OCI-LY3 (cell line): ENCODE measurements at regions not wholly inside any gene's neighbourhood (a gene's known extent, or its start where the extent isn't known, plus 50 kb on each side); places are given as distances from the start of the nearest gene placed in this dataset.

Experiments
- H2AFZ ChIP-seq: fragments of 200-600, 300-600 bp; shearing (Covaris generic); 2 replicates; pipeline ENCODE4 v1.6.0; 2014; ENCODE audit warnings: antibody characterized with exemption, low read depth, low read length
- H3K27ac ChIP-seq: fragments of 200-600, 300-600 bp; sonication (generic); 2 replicates; pipeline ENCODE4 v1.5.1; 2014; ENCODE audit warnings: mild to moderate bottlenecking, low read length, moderate library complexity, mixed read lengths
- H3K27me3 ChIP-seq: fragments of 200-600, 300-600 bp; sonication (generic); 2 replicates; pipeline ENCODE4 v1.6.1; 2014; ENCODE audit warnings: low read depth, low read length, mixed read lengths
- H3K36me3 ChIP-seq: fragments of 200-600, 300-600 bp; sonication (generic); replicated peaks from 2 replicates; pipeline ENCODE3; 2014; ENCODE audit warnings: low read depth, low read length, mixed read lengths
- H3K4me1 ChIP-seq: fragments of 300-600, 200-600 bp; sonication (generic); 2 replicates; pipeline ENCODE4 v1.6.1; 2014; ENCODE audit warnings: low read length, mixed read lengths
- H3K4me2 ChIP-seq: fragments of 200-600, 300-600 bp; sonication (generic); 2 replicates; pipeline ENCODE4 v1.6.1; 2014; ENCODE audit warnings: low read length, mixed read lengths
- H3K4me3 ChIP-seq: fragments of 300-600, 200-600 bp; sonication (generic); 2 replicates; pipeline ENCODE4 v1.5.1; 2014; ENCODE audit warnings: antibody characterized with exemption, mild to moderate bottlenecking, low read length, moderate library complexity
- H3K79me2 ChIP-seq: fragments of 300-600, 200-600 bp; shearing (Covaris generic); 2 replicates; pipeline ENCODE4 v1.6.1; 2014; ENCODE audit warnings: mild to moderate bottlenecking, low read length, mixed read lengths
- H3K9ac ChIP-seq: fragments of 300-600, 200-600 bp; shearing (Covaris generic); 2 replicates; pipeline ENCODE4 v1.6.0; 2014; ENCODE audit warnings: mild to moderate bottlenecking, low read length, moderate library complexity
- H3K9me3 ChIP-seq: fragments of 200-600, 300-600 bp; shearing (Covaris generic); 2 replicates; pipeline ENCODE4 v1.6.1; 2014; ENCODE audit warnings: low read length, mixed read lengths; ENCODE audit not compliant: insufficient read depth
- H4K20me1 ChIP-seq: fragments of 200-600, 300-600 bp; sonication (generic); 2 replicates; pipeline ENCODE4 v1.6.1; 2016; ENCODE audit warnings: low read length, mixed read lengths; ENCODE audit not compliant: insufficient read depth
- CTCF ChIP-seq: fragments of 200-600, 300-600 bp; sonication (generic); IDR thresholded peaks from 2 replicates; pipeline ENCODE4 v1.5.1; 2014; ENCODE audit warnings: antibody characterized with exemption, low read length, low read depth
- EZH2phosphoT487 ChIP-seq: fragments of 200-600 bp; shearing (Covaris generic); IDR thresholded peaks from 2 replicates; pipeline ENCODE4 v1.6.1; 2018; ENCODE audit warnings: antibody characterized with exemption, mixed run types, low read depth

DNA sequence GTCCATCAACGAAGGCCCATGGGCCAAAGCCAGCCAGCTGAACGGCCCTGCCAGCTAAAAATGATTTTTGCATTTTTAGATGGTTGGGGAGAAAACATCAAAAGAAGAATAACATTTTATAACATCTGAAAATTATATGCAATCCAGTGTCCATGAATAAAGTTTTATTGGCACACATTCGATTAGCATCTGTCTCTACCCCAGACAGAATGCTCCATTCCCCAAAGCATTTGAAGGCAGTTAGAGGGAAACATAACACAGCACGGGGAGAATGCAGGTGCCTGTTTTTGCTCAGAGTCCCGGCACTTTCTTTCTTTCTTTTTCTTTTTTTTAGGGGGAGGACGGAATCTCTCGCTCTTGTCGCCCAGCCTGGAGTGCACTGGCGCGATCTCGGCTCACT is 110.7 kb downstream of the ZNF664 start:
- no peaks in the 10 kb centered on the region for H4K20me1 ChIP-seq

GRCh38 chr12:124085419-124086296 is 112.6 kb downstream of the ZNF664 start:
- H4K20me1 ChIP-seq = no peaks in the 10 kb centered on the region
- no peak overlapping the region for H3K9ac ChIP-seq
- H3K4me1 ChIP-seq = no peaks in the 10 kb centered on the region
- H3K27ac ChIP-seq = no peak overlapping the region
- no peaks in the 10 kb centered on the region for H3K27me3 ChIP-seq
- no peaks in the 10 kb centered on the region for H3K79me2 ChIP-seq
- TF ChIP-seq CTCF (no peak), EZH2phosphoT487 (no peak)
- no peak overlapping the region for H3K4me2 ChIP-seq
- H3K9me3 ChIP-seq = no peaks in the 10 kb centered on the region
- no peaks in the 10 kb centered on the region for H3K36me3 ChIP-seq
- no peak overlapping the region for H3K4me3 ChIP-seq
- H2AFZ ChIP-seq = no peak overlapping the region

More for the DNA sequence above, 110.7 kb downstream of the ZNF664 start:
- Histone ChIP-seq H2AFZ (no peak overlapping the region), H3K9me3 (no peaks in the 10 kb centered on the region), H3K79me2 (no peaks in the 10 kb centered on the region), H3K36me3 (no peaks in the 10 kb centered on the region), H3K4me1 (no peaks in the 10 kb centered on the region), H3K27me3 (peaks cover 2% of the 10 kb centered on the region; the same call in 1 of the 2 replicates), H3K4me3 (no peak overlapping the region), H3K4me2 (no peak overlapping the region), H3K9ac (no peak overlapping the region), H3K27ac (no peak overlapping the region)
- no peak for TF ChIP-seq CTCF
- TF ChIP-seq EZH2phosphoT487 = no peak

GRCh38 chr12:124086299-124086898 is 113.4 kb downstream of the ZNF664 start:
- Histone ChIP-seq H3K4me3 (no peak overlapping the region), H3K36me3 (no peaks in the 10 kb centered on the region), H3K4me1 (no peaks in the 10 kb centered on the region), H4K20me1 (no peaks in the 10 kb centered on the region), H2AFZ (no peak overlapping the region), H3K9me3 (no peaks in the 10 kb centered on the region), H3K79me2 (no peaks in the 10 kb centered on the region), H3K27me3 (no peaks in the 10 kb centered on the region), H3K9ac (no peak overlapping the region), H3K4me2 (no peak overlapping the region), H3K27ac (no peak overlapping the region)
- no peak for TF ChIP-seq EZH2phosphoT487
- no peak for TF ChIP-seq CTCF

DNA sequence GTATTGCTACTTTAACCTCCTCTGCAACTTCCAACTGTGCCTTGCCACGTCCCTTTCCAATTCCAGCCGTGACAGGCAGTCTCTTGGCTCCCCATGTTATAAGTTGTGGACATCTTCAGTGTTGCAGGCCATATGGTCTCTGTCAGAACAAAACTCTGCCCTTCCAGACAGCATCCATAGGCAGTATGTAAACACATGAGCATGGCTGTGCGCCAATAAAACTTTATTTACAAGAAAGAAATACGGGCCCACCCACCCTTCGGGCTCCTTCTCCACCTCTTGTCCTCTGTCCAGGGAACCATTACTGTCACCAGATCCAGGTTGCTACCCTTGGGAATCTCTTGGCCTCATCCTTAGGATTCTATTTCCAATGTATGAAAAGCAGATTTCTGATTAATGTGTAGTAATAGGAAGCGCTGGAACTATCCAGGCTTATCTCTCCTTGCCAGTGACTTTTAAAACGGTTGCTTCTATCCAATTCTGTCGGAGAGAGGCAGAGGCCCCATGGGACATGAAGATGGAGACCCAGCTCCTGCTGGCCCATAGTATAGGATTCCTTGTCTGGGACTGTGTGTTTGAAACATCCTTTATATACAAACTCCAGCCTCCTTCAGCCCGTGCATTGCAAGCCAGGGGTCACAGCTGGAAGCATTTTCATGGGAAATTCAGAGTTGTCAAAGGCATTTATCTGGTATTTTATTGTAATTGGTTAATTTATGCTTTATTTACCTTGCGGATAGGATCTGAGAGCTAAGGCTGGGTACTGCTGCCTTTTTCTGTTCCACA is 114.4 kb downstream of the ZNF664 start:
- no peak overlapping the region for H3K9ac ChIP-seq
- no peaks in the 10 kb centered on the region for H3K9me3 ChIP-seq
- no peak overlapping the region for H3K4me2 ChIP-seq
- no peaks in the 10 kb centered on the region for H4K20me1 ChIP-seq
- TF ChIP-seq EZH2phosphoT487 = no peak
- TF ChIP-seq CTCF = no peak
- H3K27me3 ChIP-seq = no peaks in the 10 kb centered on the region
- H3K4me1 ChIP-seq = no peaks in the 10 kb centered on the region
- H3K4me3 ChIP-seq = no peak overlapping the region
- H3K79me2 ChIP-seq = no peaks in the 10 kb centered on the region
- H3K36me3 ChIP-seq = no peaks in the 10 kb centered on the region
- no peak overlapping the region for H3K27ac ChIP-seq
- H2AFZ ChIP-seq = no peak overlapping the region
